ENCODE measurements at regions not wholly inside any gene's neighbourhood (a gene's known extent, or its start where the extent isn't known, plus 50 kb on each side); places are given as distances from the start of the nearest gene placed in this dataset.
"Not testable (repeated sequence)": the region's sequence is repeated elsewhere in the genome, so short reads cannot be mapped to it uniquely, and the experiment has no call there.

GRCh38 chr18:30451981-30452380 lies 590.6 kb downstream of the DSC3 start:
- Histone ChIP-seq H3K36me3 (no peaks in the 10 kb centered on the region), H3K4me1 (replicated peaks) (no peaks in the 10 kb centered on the region), H3K4me3 (no peak overlapping the region), H3K9me3 (replicated peaks) (no peaks in the 10 kb centered on the region), H3K27ac (no peak overlapping the region), H3K27me3 (replicated peaks) (no peaks in the 10 kb centered on the region)
- DNase-seq (ENCODE audit: low read depth in 1 of 2, low spot score in 2 of 2) = no peak

DNA sequence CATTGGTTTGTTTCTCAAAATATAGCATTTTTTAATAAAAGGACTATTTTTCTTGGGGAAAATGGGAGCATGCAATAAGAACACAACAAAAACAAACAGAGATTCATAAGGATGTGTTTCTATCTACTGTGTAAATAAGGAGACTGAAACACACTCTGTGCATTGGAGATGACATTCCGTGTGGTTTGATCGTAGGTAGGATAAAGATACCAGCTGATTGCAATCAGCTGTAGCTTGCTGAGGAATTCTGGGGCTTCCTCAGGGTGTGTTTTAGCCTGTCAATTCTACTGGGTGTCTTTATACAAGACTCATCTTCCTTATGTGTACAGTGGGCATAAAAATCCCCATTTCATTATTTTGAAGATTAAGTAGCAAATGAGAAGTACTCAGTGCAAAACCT lies 591.6 kb downstream of the DSC3 start:
- no peaks in the 10 kb centered on the region for H3K27me3 ChIP-seq (replicated peaks)
- H3K36me3 ChIP-seq = no peaks in the 10 kb centered on the region
- H3K27ac ChIP-seq = no peak overlapping the region
- no peaks in the 10 kb centered on the region for H3K9me3 ChIP-seq (replicated peaks)
- H3K4me1 ChIP-seq (replicated peaks) = no peaks in the 10 kb centered on the region
- H3K4me3 ChIP-seq = no peak overlapping the region
- no peak for DNase-seq (ENCODE audit: low read depth in 1 of 2, low spot score in 2 of 2)

DNA sequence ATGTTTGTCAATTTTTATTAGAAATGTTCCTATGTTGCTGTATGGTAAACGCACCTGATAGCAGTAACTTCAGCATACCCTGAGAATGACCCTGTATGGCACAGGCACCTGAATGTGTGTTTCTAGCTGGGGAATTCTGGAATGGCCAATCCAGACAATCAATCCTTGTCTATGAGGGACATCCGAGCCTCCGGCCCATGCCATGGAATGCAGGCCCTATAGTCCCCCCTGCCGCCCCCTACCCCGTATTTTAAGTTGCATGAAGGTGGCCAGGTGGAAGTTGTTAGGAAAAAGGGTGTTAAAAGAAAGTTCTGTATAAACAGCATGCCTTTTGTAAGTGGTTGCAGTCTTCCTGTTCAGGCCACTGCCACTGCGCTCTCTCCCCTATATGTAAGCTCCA lies 595.9 kb downstream of the DSC3 start:
- H3K4me1 ChIP-seq (replicated peaks) = no peaks in the 10 kb centered on the region
- H3K4me3 ChIP-seq = no peak overlapping the region

GRCh38 chr18:30444544-30444943 lies 598.0 kb downstream of the DSC3 start:
- DNase-seq (ENCODE audit: low read depth in 1 of 2, low spot score in 2 of 2) = no peak
- Histone ChIP-seq H3K27me3 (replicated peaks) (no peaks in the 10 kb centered on the region), H3K9me3 (replicated peaks) (no peaks in the 10 kb centered on the region), H3K4me1 (replicated peaks) (no peaks in the 10 kb centered on the region), H3K27ac (no peak overlapping the region), H3K4me3 (no peak overlapping the region), H3K36me3 (no peaks in the 10 kb centered on the region)

More for the DNA sequence above, 595.9 kb downstream of the DSC3 start:
- Histone ChIP-seq H3K36me3 (no peaks in the 10 kb centered on the region), H3K27ac (no peak overlapping the region), H3K27me3 (replicated peaks) (no peaks in the 10 kb centered on the region), H3K9me3 (replicated peaks) (no peaks in the 10 kb centered on the region)
- no peak for DNase-seq (ENCODE audit: low read depth in 1 of 2, low spot score in 2 of 2)

- peak in 1 of 2 experiments; percentile 7 for DNase-seq (ENCODE audit: low read depth in 1 of 2, low spot score in 2 of 2)
- Histone ChIP-seq H3K4me1 (replicated peaks) (no peaks in the 10 kb centered on the region), H3K9me3 (replicated peaks) (no peaks in the 10 kb centered on the region), H3K4me3 (no peak overlapping the region), H3K27me3 (replicated peaks) (no peaks in the 10 kb centered on the region), H3K27ac (no peak overlapping the region), H3K36me3 (no peaks in the 10 kb centered on the region)
These were observed 602.2 kb downstream of the DSC3 start for GRCh38 chr18:30440351-30440750.

GRCh38 chr18:30439174-30439573 lies 603.4 kb downstream of the DSC3 start:
- H3K27ac ChIP-seq = no peak overlapping the region
- no peaks in the 10 kb centered on the region for H3K4me1 ChIP-seq (replicated peaks)
- no peaks in the 10 kb centered on the region for H3K27me3 ChIP-seq (replicated peaks)
- no peak overlapping the region for H3K4me3 ChIP-seq
- DNase-seq (ENCODE audit: low read depth in 1 of 2, low spot score in 2 of 2) = no peak
- H3K9me3 ChIP-seq (replicated peaks) = no peaks in the 10 kb centered on the region
- H3K36me3 ChIP-seq = no peaks in the 10 kb centered on the region

DNA sequence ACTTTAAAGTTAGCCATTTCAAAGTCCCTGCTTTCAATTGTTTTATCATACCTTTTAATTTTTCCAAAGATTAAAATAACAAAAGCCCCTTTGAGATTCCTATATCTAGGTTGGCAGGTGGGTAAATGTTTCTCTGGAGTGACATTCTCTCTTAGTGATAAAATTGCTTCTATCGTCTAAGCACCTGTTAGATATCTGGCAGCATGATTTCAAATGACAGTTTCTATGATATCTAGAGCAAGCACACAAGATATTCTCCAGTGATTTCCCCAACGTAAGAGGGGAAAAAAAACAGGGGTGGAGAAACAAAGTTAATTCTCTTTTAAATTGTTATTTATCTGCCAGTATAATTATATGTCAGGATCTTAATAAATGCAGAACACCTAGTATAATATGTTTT lies 610.2 kb downstream of the DSC3 start:
- no peak for DNase-seq (ENCODE audit: low read depth in 1 of 2, low spot score in 2 of 2)
- Histone ChIP-seq H3K27me3 (replicated peaks) (no peaks in the 10 kb centered on the region), H3K36me3 (no peaks in the 10 kb centered on the region), H3K4me1 (replicated peaks) (no peaks in the 10 kb centered on the region), H3K27ac (no peak overlapping the region), H3K4me3 (no peak overlapping the region), H3K9me3 (replicated peaks) (no peaks in the 10 kb centered on the region)

DNA sequence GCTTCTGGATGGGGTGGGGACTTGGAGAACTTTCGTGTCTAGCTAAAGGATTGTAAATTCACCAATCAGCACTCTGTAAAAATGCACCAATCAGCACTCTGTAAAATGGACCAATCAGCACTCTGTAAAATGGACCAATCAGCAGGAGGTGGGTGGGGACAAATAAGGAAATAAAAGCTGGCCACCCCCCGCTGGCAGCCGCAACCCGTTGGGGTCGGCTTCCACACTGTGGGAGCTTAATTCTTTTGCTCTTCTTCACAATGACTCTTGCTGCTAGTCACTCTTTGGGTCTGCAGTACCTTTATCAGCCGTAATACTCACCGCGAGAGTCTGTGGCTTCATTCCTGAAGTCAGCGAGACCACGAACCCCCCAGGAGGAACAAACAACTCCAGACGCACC lies 623.1 kb downstream of the DSC3 start:
- not testable (repeated sequence) for H3K4me1 ChIP-seq (replicated peaks); H3K27ac ChIP-seq; H3K36me3 ChIP-seq; H3K9me3 ChIP-seq (replicated peaks); DNase-seq (ENCODE audit: low read depth in 1 of 2, low spot score in 2 of 2); H3K27me3 ChIP-seq (replicated peaks); H3K4me3 ChIP-seq

- Histone ChIP-seq H3K27ac (no peak overlapping the region), H3K4me1 (replicated peaks) (no peaks in the 10 kb centered on the region), H3K27me3 (replicated peaks) (no peaks in the 10 kb centered on the region), H3K36me3 (no peaks in the 10 kb centered on the region), H3K4me3 (no peak overlapping the region), H3K9me3 (replicated peaks) (no peaks in the 10 kb centered on the region)
- no peak for DNase-seq (ENCODE audit: low read depth in 1 of 2, low spot score in 2 of 2)
These were observed 626.6 kb downstream of the DSC3 start for GRCh38 chr18:30415903-30416302.

DNA sequence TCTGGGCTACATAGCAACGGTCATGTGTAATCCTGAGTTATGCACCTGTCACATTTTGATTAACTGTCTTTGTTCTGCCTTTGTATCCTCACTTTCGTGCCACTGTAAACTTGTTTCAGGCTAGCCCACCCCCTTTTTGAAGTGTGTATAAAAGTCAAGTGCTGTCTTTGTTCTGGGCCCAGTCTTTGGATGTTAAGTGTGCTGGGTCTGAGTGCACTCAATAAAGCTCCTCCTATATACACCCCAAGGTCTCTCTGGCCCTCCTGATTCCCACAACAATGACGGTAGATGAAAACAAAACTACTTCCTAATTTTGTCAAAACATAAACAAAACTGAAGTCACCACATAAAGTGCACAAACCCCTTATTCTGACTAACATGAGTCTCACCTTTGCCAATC lies 633.4 kb downstream of the DSC3 start:
- H3K27me3 ChIP-seq (replicated peaks) = no peaks in the 10 kb centered on the region
- DNase-seq (ENCODE audit: low read depth in 1 of 2, low spot score in 2 of 2) = no peak
- no peaks in the 10 kb centered on the region for H3K9me3 ChIP-seq (replicated peaks)
- H3K4me3 ChIP-seq = no peak overlapping the region
- no peaks in the 10 kb centered on the region for H3K36me3 ChIP-seq
- no peak overlapping the region for H3K27ac ChIP-seq
- H3K4me1 ChIP-seq (replicated peaks) = no peaks in the 10 kb centered on the region

- H3K4me3 ChIP-seq = no peak overlapping the region
- no peaks in the 10 kb centered on the region for H3K27me3 ChIP-seq (replicated peaks)
- H3K9me3 ChIP-seq (replicated peaks) = no peaks in the 10 kb centered on the region
- no peak overlapping the region for H3K27ac ChIP-seq
- DNase-seq (ENCODE audit: low read depth in 1 of 2, low spot score in 2 of 2) = peak in 1 of 2 experiments; percentile 2
- no peaks in the 10 kb centered on the region for H3K4me1 ChIP-seq (replicated peaks)
- no peaks in the 10 kb centered on the region for H3K36me3 ChIP-seq
These were observed 635.8 kb downstream of the DSC3 start for GRCh38 chr18:30406728-30407127.

GRCh38 chr18:30405038-30405437 lies 637.5 kb downstream of the DSC3 start:
- Histone ChIP-seq H3K27me3 (replicated peaks) (no peaks in the 10 kb centered on the region), H3K4me1 (replicated peaks) (no peaks in the 10 kb centered on the region), H3K36me3 (no peaks in the 10 kb centered on the region), H3K4me3 (no peak overlapping the region), H3K27ac (no peak overlapping the region), H3K9me3 (replicated peaks) (no peaks in the 10 kb centered on the region)
- no peak for DNase-seq (ENCODE audit: low read depth in 1 of 2, low spot score in 2 of 2)

DNA sequence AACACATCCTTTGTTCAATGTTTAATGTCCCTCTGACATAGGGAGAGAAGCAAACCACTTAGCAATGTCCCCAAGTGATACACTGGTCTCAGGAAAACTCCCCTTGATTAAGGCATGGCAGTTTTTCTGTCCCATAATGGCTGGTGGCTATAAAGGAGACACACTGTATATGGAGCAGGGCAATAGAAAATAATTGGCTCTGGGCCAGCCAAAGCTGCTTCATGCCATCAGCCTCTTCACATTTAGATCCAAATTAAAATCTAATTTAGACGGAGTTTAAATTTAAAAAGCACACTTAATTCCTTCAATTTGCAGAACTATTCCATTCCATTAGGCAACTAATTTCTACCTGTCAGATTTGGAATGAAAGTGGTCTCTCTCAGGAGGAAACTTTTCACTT lies 638.1 kb downstream of the DSC3 start:
- no peaks in the 10 kb centered on the region for H3K27me3 ChIP-seq (replicated peaks)
- H3K4me3 ChIP-seq = no peak overlapping the region
- H3K36me3 ChIP-seq = no peaks in the 10 kb centered on the region
- DNase-seq (ENCODE audit: low read depth in 1 of 2, low spot score in 2 of 2) = no peak
- H3K4me1 ChIP-seq (replicated peaks) = no peaks in the 10 kb centered on the region
- no peak overlapping the region for H3K27ac ChIP-seq
- no peaks in the 10 kb centered on the region for H3K9me3 ChIP-seq (replicated peaks)

GRCh38 chr18:30403278-30403677 lies 639.3 kb downstream of the DSC3 start:
- no peaks in the 10 kb centered on the region for H3K36me3 ChIP-seq
- H3K4me3 ChIP-seq = no peak overlapping the region
- no peaks in the 10 kb centered on the region for H3K27me3 ChIP-seq (replicated peaks)
- H3K9me3 ChIP-seq (replicated peaks) = no peaks in the 10 kb centered on the region
- DNase-seq (ENCODE audit: low read depth in 1 of 2, low spot score in 2 of 2) = no peak
- H3K27ac ChIP-seq = no peak overlapping the region
- no peaks in the 10 kb centered on the region for H3K4me1 ChIP-seq (replicated peaks)

DNA sequence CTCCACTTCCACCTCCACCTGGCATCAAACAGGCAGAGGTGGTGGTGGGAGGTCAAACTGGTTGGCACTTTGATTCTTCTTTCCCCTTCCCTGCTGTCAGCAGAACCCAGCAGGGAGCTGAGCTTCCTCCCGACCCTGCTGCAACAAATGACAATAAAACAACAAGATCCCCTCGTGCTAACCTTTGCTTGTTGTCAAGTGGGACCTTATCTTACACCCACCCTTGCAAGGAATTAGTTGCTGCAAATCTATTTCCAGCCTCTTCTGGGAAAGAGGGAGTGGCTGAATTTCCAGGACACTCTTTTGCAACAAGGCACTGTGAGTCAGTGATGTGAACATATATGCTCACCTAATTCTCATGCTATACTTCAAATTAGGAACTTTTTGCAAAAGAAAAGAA lies 655.1 kb downstream of the DSC3 start:
- H3K9me3 ChIP-seq (replicated peaks) = no peaks in the 10 kb centered on the region

More for the DNA sequence above, 655.1 kb downstream of the DSC3 start:
- Histone ChIP-seq H3K27ac (no peak overlapping the region), H3K36me3 (no peaks in the 10 kb centered on the region), H3K27me3 (replicated peaks) (no peaks in the 10 kb centered on the region), H3K4me3 (no peak overlapping the region), H3K4me1 (replicated peaks) (no peaks in the 10 kb centered on the region)
- DNase-seq (ENCODE audit: low read depth in 1 of 2, low spot score in 2 of 2) = no peak

Data from SJSA1 (cell line).